H1 (cell line): ENCODE measurements at regions not wholly inside any gene's neighbourhood (a gene's known extent, or its start where the extent isn't known, plus 50 kb on each side); places are given as distances from the start of the nearest gene placed in this dataset.

Experiments
- CTCF ChIA-PET: fragments of 300-600 bp; sonication (Branson Sonifier 250); formaldehyde crosslinking; loops from one replicate; lab custom pipeline; 2021; ENCODE audit not compliant: partially characterized antibody; lab: Charles Lee
- POLR2A ChIA-PET: fragments of 300-600 bp; sonication (Branson Sonifier 250); formaldehyde crosslinking; loops from one replicate; lab custom pipeline; 2021; ENCODE audit warnings: inconsistent platforms; ENCODE audit not compliant: partially characterized antibody; lab: Charles Lee
- DNase-seq, 2 experiments: peaks; one replicate each; pipeline versions ENCODE4 v3.0.0 to v3.0.0-alpha.2; 2010 to 2022; ENCODE audit warnings: low spot score in 2 of 2, low read depth in 1 of 2, mixed read lengths in 1 of 2
- FAIRE-seq: peaks from 2 replicates; lab custom pipeline; 2011; peaks lifted over from hg19 to GRCh38; lab: Jason Lieb, UNC
- H2AFZ ChIP-seq: 2 replicates; pipeline ENCODE4 v1.8.1; 2012; ENCODE audit warnings: low read length, inconsistent platforms
- H2AK5ac ChIP-seq: 2 replicates; pipeline ENCODE4 v1.6.1; 2013; ENCODE audit warnings: low read depth, low read length
- H2BK120ac ChIP-seq: replicated peaks from 2 replicates; pipeline ENCODE3; 2013; ENCODE audit warnings: low read depth, low read length, inconsistent platforms
- H2BK12ac ChIP-seq: 2 replicates; pipeline ENCODE4 v1.6.1; 2013; ENCODE audit warnings: low read depth, low read length
- H2BK15ac ChIP-seq: 2 replicates; pipeline ENCODE4 v1.6.1; 2013; ENCODE audit warnings: low read length
- H2BK20ac ChIP-seq: 2 replicates; pipeline ENCODE4 v1.6.1; 2013; ENCODE audit warnings: low read length
- H2BK5ac ChIP-seq: 2 replicates; pipeline ENCODE4 v1.6.1; 2013; ENCODE audit warnings: low read depth, low read length
- H3K14ac ChIP-seq: 2 replicates; pipeline ENCODE4 v1.6.1; 2013; ENCODE audit warnings: inconsistent platforms; ENCODE audit not compliant: insufficient read length
- H3K18ac ChIP-seq: 2 replicates; pipeline ENCODE4 v1.6.1; 2013; ENCODE audit warnings: low read length; ENCODE audit errors: extremely low read depth
- H3K23ac ChIP-seq: 2 replicates; pipeline ENCODE4 v1.6.1; 2013; ENCODE audit warnings: inconsistent platforms; ENCODE audit not compliant: insufficient read length
- H3K23me2 ChIP-seq: 2 replicates; pipeline ENCODE4 v1.6.1; 2013; ENCODE audit warnings: low read depth, low read length
- H3K27ac ChIP-seq: 2 replicates; pipeline ENCODE4 v1.6.1; 2011; ENCODE audit warnings: low read depth, low read length, inconsistent platforms
- H3K27me3 ChIP-seq, 4 experiments: replicated peaks in 1 of 4; 1 replicate in 1 of 4; 2 replicates in 3 of 4; pipeline versions ENCODE4 v1.6.1 to v1.8.1; 2011 to 2013; ENCODE audit warnings: low read length in 3 of 4, mild to moderate bottlenecking in 3 of 4, inconsistent platforms in 2 of 4, mixed read lengths in 2 of 4, moderate library complexity in 1 of 4; ENCODE audit not compliant: control insufficient read depth in 3 of 4, insufficient read depth in 3 of 4; ENCODE audit errors: extremely low read depth in 1 of 4
- H3K36me3 ChIP-seq, 4 experiments: 2 replicates each; pipeline versions ENCODE4 v1.6.1 to v1.8.1; 2011 to 2013; ENCODE audit warnings: mild to moderate bottlenecking in 4 of 4, low read length in 3 of 4, moderate library complexity in 2 of 4, control low read depth in 1 of 4, inconsistent platforms in 1 of 4; ENCODE audit not compliant: insufficient read depth in 4 of 4, control insufficient read depth in 2 of 4
- H3K4ac ChIP-seq: replicated peaks from 2 replicates; pipeline ENCODE3; 2013; ENCODE audit warnings: low read length, low read depth, mixed read lengths, inconsistent platforms; ENCODE audit not compliant: insufficient read length
- H3K4me1 ChIP-seq, 4 experiments: replicated peaks in 1 of 4; 1 replicate in 1 of 4; 2 replicates in 3 of 4; pipeline versions ENCODE4 v1.6.1 to v1.8.1; 2011 to 2013; ENCODE audit warnings: low read length in 3 of 4, inconsistent platforms in 2 of 4, mixed read lengths in 1 of 4; ENCODE audit not compliant: insufficient read depth in 4 of 4, control insufficient read depth in 3 of 4
- H3K4me2 ChIP-seq, 2 experiments: 2 replicates each; pipeline versions ENCODE4 v1.6.1 to v1.8.1; 2011 to 2013; ENCODE audit warnings: low read depth in 2 of 2, low read length in 2 of 2, control low read depth in 1 of 2, inconsistent platforms in 1 of 2, mild to moderate bottlenecking in 1 of 2; ENCODE audit not compliant: insufficient read depth in 1 of 2
- H3K4me3 ChIP-seq, 4 experiments: fragments of 200-600, 300-600 bp in 1 of 4; sonication (generic), shearing (Covaris generic), sonication (Bioruptor Twin) in 1 of 4; 2 replicates each; pipeline versions ENCODE4 v1.5.1 to v1.8.1; 2011 to 2016; ENCODE audit warnings: low read length in 4 of 4, low read depth in 3 of 4, control low read depth in 2 of 4, inconsistent platforms in 2 of 4, mild to moderate bottlenecking in 2 of 4, mixed read lengths in 1 of 4, moderate library complexity in 1 of 4; ENCODE audit not compliant: insufficient read depth in 2 of 4; ENCODE audit errors: extremely low read depth in 1 of 4
- H3K56ac ChIP-seq: replicated peaks from 2 replicates; pipeline ENCODE3; 2013; ENCODE audit warnings: low read depth, mild to moderate bottlenecking, mixed read lengths, low read length, inconsistent platforms; ENCODE audit not compliant: insufficient read length
- H3K79me1 ChIP-seq: 2 replicates; pipeline ENCODE4 v1.6.1; 2013; ENCODE audit warnings: low read depth, low read length, control low read depth
- H3K79me2 ChIP-seq, 2 experiments: 2 replicates each; pipeline versions ENCODE4 v1.6.1 to v1.8.1; 2012 to 2013; ENCODE audit warnings: low read length in 2 of 2, mild to moderate bottlenecking in 2 of 2, inconsistent platforms in 1 of 2; ENCODE audit not compliant: insufficient read depth in 2 of 2, control insufficient read depth in 1 of 2
- H3K9ac ChIP-seq, 4 experiments: replicated peaks in 1 of 4; 1 replicate in 1 of 4; 2 replicates in 3 of 4; pipeline versions ENCODE4 v1.6.1 to v1.8.1; 2011 to 2013; ENCODE audit warnings: low read depth in 3 of 4, low read length in 3 of 4, control low read depth in 2 of 4, mild to moderate bottlenecking in 2 of 4, moderate library complexity in 2 of 4, inconsistent platforms in 1 of 4; ENCODE audit errors: extremely low read depth in 1 of 4
- H3K9me3 ChIP-seq, 2 experiments: 2 replicates each; pipeline versions ENCODE4 v1.6.1 to v1.8.1; 2012 to 2013; ENCODE audit warnings: mild to moderate bottlenecking in 2 of 2, moderate library complexity in 2 of 2, control low read depth in 1 of 2, inconsistent platforms in 1 of 2, low read depth in 1 of 2, low read length in 1 of 2, mixed read lengths in 1 of 2; ENCODE audit not compliant: insufficient read depth in 2 of 2
- H4K20me1 ChIP-seq, 2 experiments: replicated peaks in 1 of 2; 2 replicates each; pipeline versions ENCODE3 to v1.8.1; 2011 to 2013; ENCODE audit warnings: inconsistent platforms in 2 of 2, low read length in 2 of 2, mild to moderate bottlenecking in 1 of 2; ENCODE audit not compliant: insufficient read depth in 2 of 2, control insufficient read depth in 1 of 2
- H4K5ac ChIP-seq: 2 replicates; pipeline ENCODE4 v1.6.1; 2013; ENCODE audit warnings: low read length, low read depth, mixed read lengths, inconsistent platforms; ENCODE audit not compliant: insufficient read length
- H4K8ac ChIP-seq: 2 replicates; pipeline ENCODE4 v1.8.0; 2013; ENCODE audit warnings: mild to moderate bottlenecking, moderate library complexity, low read length, inconsistent platforms; ENCODE audit not compliant: insufficient read depth; ENCODE audit errors: extremely low read depth
- H4K91ac ChIP-seq: replicated peaks from 2 replicates; pipeline ENCODE3; 2013; ENCODE audit warnings: low read length, mixed read lengths, inconsistent platforms; ENCODE audit not compliant: insufficient read length
- EGR1 ChIP-seq: IDR thresholded peaks from 2 replicates; pipeline ENCODE4 v1.6.1; 2011; ENCODE audit warnings: low read depth, low read length, borderline replicate concordance
- HDAC2 ChIP-seq, 2 experiments: fragments of 300-600 bp in 1 of 2; sonication (generic) in 1 of 2; IDR thresholded peaks; 2 replicates each; pipeline ENCODE4 v1.6.1; 2011 to 2012; ENCODE audit warnings: low read depth in 2 of 2, low read length in 2 of 2, mild to moderate bottlenecking in 2 of 2, moderate library complexity in 2 of 2, borderline replicate concordance in 1 of 2, inconsistent platforms in 1 of 2
- NANOG ChIP-seq: IDR thresholded peaks from 2 replicates; pipeline ENCODE4 v1.6.1; 2011; ENCODE audit warnings: low read length, low read depth, mild to moderate bottlenecking, inconsistent platforms; ENCODE audit not compliant: insufficient read depth, poor library complexity, severe bottlenecking
- SUZ12 ChIP-seq: fragments of 200-600 bp; sonication (generic); IDR thresholded peaks from 2 replicates; pipeline ENCODE4 v1.6.1; 2012; ENCODE audit warnings: mild to moderate bottlenecking, inconsistent platforms, low read length, moderate library complexity, mixed read lengths
- TBP ChIP-seq: IDR thresholded peaks from 2 replicates; pipeline ENCODE4 v1.6.1; 2011; ENCODE audit warnings: low read depth, low read length, improper control_type of control experiment
- WGBS, 2 experiments: shearing (Covaris generic) in 1 of 2; methylation state at CpG; one replicate each; pipeline versions ENCODE4 v1.1.6 to v1.1.7; 2013 to 2015; ENCODE audit warnings: low lambda C conversion rate in 2 of 2, mixed read lengths in 2 of 2, inconsistent platforms in 1 of 2, low coverage in 1 of 2, missing lambda C conversion rate in 1 of 2; ENCODE audit not compliant: insufficient replicate concordance in 2 of 2, insufficient coverage in 1 of 2, insufficient read length in 1 of 2; ENCODE audit errors: extremely low coverage in 1 of 2, missing lambda C conversion rate in 1 of 2; 5-methylcytosine and 5-hydroxymethylcytosine counted together

- no peak overlapping the region for H3K56ac ChIP-seq
- H3K27ac ChIP-seq, result no peak overlapping the region
- H4K8ac ChIP-seq, result no peak overlapping the region
- no peaks in the 10 kb centered on the region for H3K27me3 ChIP-seq
- H3K14ac ChIP-seq, result no peak overlapping the region
- no peak overlapping the region for H2BK15ac ChIP-seq
- H3K9me3 ChIP-seq, result 0 out of 4 replicates have a peak, but pooled peaks cover 0 to 2% of the 10 kb centered on the region in 2 experiments
- no peak overlapping the region for H3K4ac ChIP-seq
- 75% methylated on average over 5 of the region's 5 CpGs; no CpG with 5 or more reads in 1 of the 2 experiments for WGBS, 2 experiments
- no peak overlapping the region for H3K18ac ChIP-seq
- TF ChIP-seq TBP (no peak), SUZ12 (no peak), HDAC2 (IDR thresholded peaks at IDR 0.05; ENCODE audit: borderline replicate concordance in 1 of 2, low read depth in 2 of 2, low read length in 2 of 2) (no peak), EGR1 (no peak), NANOG (no peak)
- no peak overlapping the region for H2BK120ac ChIP-seq
- no peaks in the 10 kb centered on the region for H3K36me3 ChIP-seq
- H2AFZ ChIP-seq, result no peak overlapping the region
- no peak overlapping the region for H3K4me3 ChIP-seq
- peaks cover 2% of the 10 kb centered on the region; the same call in 1 of the 2 replicates for H3K23me2 ChIP-seq
- DNase-seq, result no peak
- no peaks in the 10 kb centered on the region for H3K79me2 ChIP-seq
- no peaks in the 10 kb centered on the region for H4K20me1 ChIP-seq
- ChIA-PET CTCF (no interaction called here), POLR2A (interaction anchor here (0.6 to 1.8 kb wide), 2 partner anchors 10 to 235 kb away, joined by 3 to 4 read pairs; no protein-coding TSS in a partner anchor)
- H4K91ac ChIP-seq, result no peak overlapping the region
- no peaks in the 10 kb centered on the region for H3K79me1 ChIP-seq
- H3K23ac ChIP-seq, result no peak overlapping the region
- no peak overlapping the region for H2BK20ac ChIP-seq
- no peak overlapping the region for H2BK12ac ChIP-seq
- peaks cover 0 to 2% (median 0%) of the 10 kb centered on the region in 4 experiments; a peak in 1 of 7 replicates for H3K4me1 ChIP-seq
- no peak for FAIRE-seq
- H4K5ac ChIP-seq, result no peak overlapping the region
- H2BK5ac ChIP-seq, result no peak overlapping the region
- H3K4me2 ChIP-seq, result no peak overlapping the region
- no peak overlapping the region for H2AK5ac ChIP-seq
- no peak overlapping the region for H3K9ac ChIP-seq
Observed at GRCh38 chr2:136189221-136189782, 71.4 kb upstream of the CXCR4 start.
